PC-3 (cell line): ENCODE measurements at regions not wholly inside any gene's neighbourhood (a gene's known extent, or its start where the extent isn't known, plus 50 kb on each side); places are given as distances from the start of the nearest gene placed in this dataset.

Source experiments
- ATAC-seq: fragments of 200-7000 bp; cut with Tn5 transposase; 2 replicates; pipeline ENCODE4 v1.9.1; 2020; ENCODE audit warnings: mild to moderate bottlenecking, moderate library complexity
- BruUV-seq: library from RNA; stranded (reverse); fragments of 400-500 nt; replicated peaks from 2 replicates; lab custom pipeline; 2021; lab: Mats Ljungman, UMichigan
- CTCF ChIA-PET: fragments of 300-600 bp; sonication (Branson Sonifier 250); formaldehyde crosslinking; loops from one replicate; lab custom pipeline; 2022; ENCODE audit warnings: antibody characterized with exemption; lab: Charles Lee
- POLR2A ChIA-PET: fragments of 300-600 bp; sonication (Branson Sonifier 250); formaldehyde crosslinking; loops from one replicate; lab custom pipeline; 2022; ENCODE audit warnings: antibody characterized with exemption; ENCODE audit not compliant: unreplicated experiment; lab: Charles Lee
- DNase-seq: peaks from one replicate; pipeline ENCODE4 v3.0.0-alpha.2; 2015
- H2AFZ ChIP-seq: fragments of 300-600 bp; sonication (generic); 2 replicates; pipeline ENCODE4 v1.6.0; 2016; ENCODE audit warnings: antibody characterized with exemption, low read length
- H3F3A ChIP-seq: fragments of 300-600 bp; sonication (generic); one replicate; pipeline ENCODE4 v1.6.0; 2017; ENCODE audit warnings: antibody characterized with exemption, low read length, control low read depth, mild to moderate bottlenecking; ENCODE audit not compliant: unreplicated experiment
- H3K27ac ChIP-seq: fragments of 300-600 bp; sonication (generic); 2 replicates; pipeline ENCODE4 v1.5.1; 2016; ENCODE audit warnings: mild to moderate bottlenecking, low read length
- H3K27me3 ChIP-seq: fragments of 300-600 bp; sonication (generic); 2 replicates; pipeline ENCODE4 v1.6.1; 2016; ENCODE audit warnings: low read length, mixed read lengths
- H3K36me3 ChIP-seq: fragments of 300-600 bp; sonication (generic); 2 replicates; pipeline ENCODE4 v1.6.1; 2016; ENCODE audit warnings: low read depth, mixed run types, low read length, mixed read lengths
- H3K4me1 ChIP-seq: fragments of 300-600 bp; sonication (generic); 2 replicates; pipeline ENCODE4 v1.5.1; 2016; ENCODE audit warnings: low read length; ENCODE audit not compliant: insufficient read depth
- H3K4me2 ChIP-seq: fragments of 300-600 bp; sonication (generic); 2 replicates; pipeline ENCODE4 v1.6.0; 2016; ENCODE audit warnings: low read length
- H3K4me3 ChIP-seq: fragments of 300-600 bp; sonication (generic); 2 replicates; pipeline ENCODE4 v1.5.1; 2016; ENCODE audit warnings: mild to moderate bottlenecking, low read length, mixed read lengths
- H3K79me2 ChIP-seq: fragments of 300-600 bp; sonication (generic); 2 replicates; pipeline ENCODE4 v1.6.1; 2017; ENCODE audit warnings: low read length, mixed read lengths
- H3K9ac ChIP-seq: fragments of 300-600 bp; sonication (generic); 2 replicates; pipeline ENCODE4 v1.6.0; 2016; ENCODE audit warnings: mild to moderate bottlenecking, low read length
- H3K9me2 ChIP-seq: fragments of 300-600 bp; sonication (generic); replicated peaks from 2 replicates; pipeline ENCODE4 v1.6.1; 2016; ENCODE audit warnings: mixed run types, low read length, mixed read lengths
- H3K9me3 ChIP-seq: fragments of 300-600 bp; sonication (generic); 2 replicates; pipeline ENCODE4 v1.6.1; 2016; ENCODE audit warnings: low read length, mixed read lengths
- H4K20me1 ChIP-seq: fragments of 300-600 bp; sonication (generic); 2 replicates; pipeline ENCODE4 v1.6.1; 2016; ENCODE audit warnings: low read length, mixed read lengths
- EZH2 ChIP-seq: fragments of 300-600 bp; sonication (generic); IDR thresholded peaks from one replicate; pipeline ENCODE4 v1.6.1; 2017; ENCODE audit warnings: antibody characterized with exemption, mild to moderate bottlenecking, low read length; ENCODE audit not compliant: unreplicated experiment
- EZH2phosphoT487 ChIP-seq: fragments of 300-600 bp; sonication (generic); IDR thresholded peaks from 2 replicates; pipeline ENCODE4 v1.6.1; 2018; ENCODE audit warnings: mild to moderate bottlenecking, antibody characterized with exemption, low read length, borderline replicate concordance
- intact Hi-C: fragments of 100-400 bp; cut with micrococcal nuclease; formaldehyde crosslinking; loops from 2 replicates; pipeline ENCODE4 v1.9.0; 2023
- TF ChIP-seq, protein P1 (sequence below): fragments of 300-600 bp; sonication (generic); conservative IDR thresholded peaks from 2 replicates; pipeline ENCODE4 v1.5.1; 2017; ENCODE audit warnings: antibody characterized with exemption, low read depth, mild to moderate bottlenecking, low read length

DNA sequence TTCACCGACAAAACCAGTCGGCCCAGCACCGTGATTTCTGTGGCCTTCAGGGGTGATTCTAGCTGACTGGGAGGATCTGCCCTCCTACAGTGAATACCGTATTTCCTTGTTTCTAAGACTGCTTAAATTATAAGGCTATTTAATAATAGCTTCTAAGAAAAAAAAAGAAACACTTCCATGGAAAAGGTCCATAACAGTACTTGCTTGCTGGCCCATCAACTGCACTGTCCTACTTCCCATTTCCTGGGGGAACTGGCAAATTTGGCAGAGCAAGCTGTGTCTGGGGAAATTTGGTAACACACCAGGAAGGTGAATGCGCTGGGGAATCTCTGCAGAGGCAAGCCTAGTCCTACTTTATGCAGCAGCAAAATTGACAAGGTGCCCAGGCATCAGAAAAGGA is 214.0 kb downstream of the ZNF326 start:
- no peak for ATAC-seq
- Histone ChIP-seq H4K20me1 (no peaks in the 10 kb centered on the region), H2AFZ (no peak overlapping the region), H3K79me2 (no peaks in the 10 kb centered on the region), H3K9me2 (no peaks in the 10 kb centered on the region), H3K36me3 (no peaks in the 10 kb centered on the region), H3K4me3 (no peak overlapping the region), H3K27ac (no peak overlapping the region), H3K9ac (no peak overlapping the region), H3K4me1 (no peaks in the 10 kb centered on the region), H3K9me3 (no peaks in the 10 kb centered on the region), H3K27me3 (peaks cover 24% of the 10 kb centered on the region; the same call in 1 of the 2 replicates), H3K4me2 (no peak overlapping the region), H3F3A (no peaks in the 10 kb centered on the region)
- no peak for DNase-seq
- POLR2A ChIA-PET = no interaction called here
- TF ChIP-seq, protein P1, sequence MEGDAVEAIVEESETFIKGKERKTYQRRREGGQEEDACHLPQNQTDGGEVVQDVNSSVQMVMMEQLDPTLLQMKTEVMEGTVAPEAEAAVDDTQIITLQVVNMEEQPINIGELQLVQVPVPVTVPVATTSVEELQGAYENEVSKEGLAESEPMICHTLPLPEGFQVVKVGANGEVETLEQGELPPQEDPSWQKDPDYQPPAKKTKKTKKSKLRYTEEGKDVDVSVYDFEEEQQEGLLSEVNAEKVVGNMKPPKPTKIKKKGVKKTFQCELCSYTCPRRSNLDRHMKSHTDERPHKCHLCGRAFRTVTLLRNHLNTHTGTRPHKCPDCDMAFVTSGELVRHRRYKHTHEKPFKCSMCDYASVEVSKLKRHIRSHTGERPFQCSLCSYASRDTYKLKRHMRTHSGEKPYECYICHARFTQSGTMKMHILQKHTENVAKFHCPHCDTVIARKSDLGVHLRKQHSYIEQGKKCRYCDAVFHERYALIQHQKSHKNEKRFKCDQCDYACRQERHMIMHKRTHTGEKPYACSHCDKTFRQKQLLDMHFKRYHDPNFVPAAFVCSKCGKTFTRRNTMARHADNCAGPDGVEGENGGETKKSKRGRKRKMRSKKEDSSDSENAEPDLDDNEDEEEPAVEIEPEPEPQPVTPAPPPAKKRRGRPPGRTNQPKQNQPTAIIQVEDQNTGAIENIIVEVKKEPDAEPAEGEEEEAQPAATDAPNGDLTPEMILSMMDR = no peak
- TF ChIP-seq EZH2 (no peak), EZH2phosphoT487 (no peak)
- CTCF ChIA-PET = no interaction called here
- no TSS peak for BruUV-seq
- intact Hi-C loops = no loop called here

GRCh38 chr1:90206260-90206659 is 211.3 kb downstream of the ZNF326 start:
- TF ChIP-seq EZH2phosphoT487 (no peak), EZH2 (no peak)
- TF ChIP-seq, protein P1 = no peak
- no peak overlapping the region for H2AFZ ChIP-seq
- H3K9me2 ChIP-seq = no peaks in the 10 kb centered on the region
- DNase-seq = no peak
- no peaks in the 10 kb centered on the region for H3K79me2 ChIP-seq
- no peak overlapping the region for H3K27ac ChIP-seq
- H3K36me3 ChIP-seq = no peaks in the 10 kb centered on the region
- H3K27me3 ChIP-seq = peaks cover 35% of the 10 kb centered on the region; the same call in 1 of the 2 replicates
- no peaks in the 10 kb centered on the region for H4K20me1 ChIP-seq
- POLR2A ChIA-PET = no interaction called here
- no peaks in the 10 kb centered on the region for H3F3A ChIP-seq
- no peaks in the 10 kb centered on the region for H3K9me3 ChIP-seq
- intact Hi-C loops = no loop called here
- H3K4me2 ChIP-seq = no peak overlapping the region
- no peak overlapping the region for H3K9ac ChIP-seq
- CTCF ChIA-PET = no interaction called here
- no peak overlapping the region for H3K4me3 ChIP-seq
- no peaks in the 10 kb centered on the region for H3K4me1 ChIP-seq
- BruUV-seq = no TSS peak
- ATAC-seq = no peak

- TF ChIP-seq, protein P1 = no peak
- TF ChIP-seq EZH2phosphoT487 (no peak), EZH2 (no peak)
- POLR2A ChIA-PET = no interaction called here
- Histone ChIP-seq H3K9me2 (no peaks in the 10 kb centered on the region), H2AFZ (no peak overlapping the region), H3K79me2 (no peaks in the 10 kb centered on the region), H3K27ac (no peak overlapping the region), H3K9me3 (no peaks in the 10 kb centered on the region), H3K9ac (no peak overlapping the region), H3K27me3 (peaks cover 42% of the 10 kb centered on the region; the same call in 1 of the 2 replicates), H3K4me1 (no peaks in the 10 kb centered on the region), H3F3A (no peaks in the 10 kb centered on the region), H4K20me1 (no peaks in the 10 kb centered on the region), H3K4me2 (no peak overlapping the region), H3K4me3 (no peak overlapping the region), H3K36me3 (no peaks in the 10 kb centered on the region)
- CTCF ChIA-PET = no interaction called here
- ATAC-seq (no peak), DNase-seq (no peak)
- intact Hi-C loops = no loop called here
- BruUV-seq = no TSS peak
Measured at GRCh38 chr1:90204780-90205179, 209.9 kb downstream of the ZNF326 start.
